CD4-positive, alpha-beta T cell treated with Interleukin-1 beta for 1 hour (primary cell): ENCODE measurements at regions not wholly inside any gene's neighbourhood (a gene's known extent, or its start where the extent isn't known, plus 50 kb on each side); places are given as distances from the start of the nearest gene placed in this dataset.

Experiments used
- DNase-seq, 2 donors: peaks; one replicate each; pipeline ENCODE4 v3.0.0-alpha.2; 2020 to 2022

GRCh38 chr11:16418428-16419097 lies 62.2 kb upstream of the SOX6 start:
- no peak for DNase-seq

DNA sequence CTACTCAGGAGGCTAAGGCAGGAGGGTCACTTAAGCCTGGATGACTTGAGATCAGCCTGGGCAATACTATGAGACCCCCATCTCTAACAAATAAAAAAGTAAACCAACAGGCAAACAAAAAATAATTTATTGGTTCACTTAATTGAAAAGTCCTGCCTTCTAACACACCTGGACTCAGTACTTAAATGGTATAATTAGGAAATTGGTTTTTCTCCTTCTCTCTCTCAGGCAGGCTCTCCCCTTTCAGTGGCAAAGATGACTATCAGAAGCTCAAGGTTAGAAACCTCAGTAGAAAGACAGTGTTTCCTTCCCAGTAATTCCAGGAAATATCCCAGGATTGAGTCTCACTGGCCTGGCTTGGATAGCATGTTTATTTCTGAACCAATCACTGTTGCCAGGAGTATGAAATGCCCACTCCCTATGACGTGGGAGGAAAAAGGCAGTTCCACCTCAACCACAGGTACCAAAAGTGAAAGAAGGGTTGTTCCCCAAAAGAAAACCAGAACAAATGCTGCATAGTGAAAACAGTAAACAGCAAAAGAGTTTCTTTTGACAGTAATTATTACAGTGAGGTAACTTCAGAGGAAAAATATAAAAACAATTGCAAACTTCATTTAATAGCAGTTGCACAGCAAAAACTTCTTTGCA lies 56.3 kb upstream of the SOX6 start:
- no peak for DNase-seq

GRCh38 chr11:16410479-16410878 lies 54.1 kb upstream of the SOX6 start:
- no peak for DNase-seq

- no peak for DNase-seq
Measured at GRCh38 chr11:16408619-16409018, 52.3 kb upstream of the SOX6 start.

DNA sequence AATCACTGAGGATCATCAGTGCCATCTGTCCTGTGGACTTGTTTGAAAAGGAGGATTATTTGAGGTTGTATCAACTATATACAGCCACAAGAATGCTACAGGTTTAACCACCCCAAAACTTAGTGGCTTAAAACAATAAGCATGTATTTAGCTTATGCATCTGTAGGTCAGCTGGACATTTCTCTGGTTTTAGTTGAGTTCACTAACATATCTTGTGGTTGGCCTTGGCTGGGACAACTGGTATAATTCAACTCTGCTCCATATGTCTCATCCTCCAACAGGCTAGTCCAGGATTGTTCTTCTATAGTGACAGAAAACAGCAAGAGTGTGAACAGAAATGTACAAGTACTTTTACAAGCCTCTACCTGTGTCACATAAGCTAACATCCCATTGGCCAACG lies 49.9 kb upstream of the SOX6 start:
- DNase-seq = no peak
